ENCODE measurements at regions not wholly inside any gene's neighbourhood (a gene's known extent, or its start where the extent isn't known, plus 50 kb on each side); places are given as distances from the start of the nearest gene placed in this dataset.

DNA sequence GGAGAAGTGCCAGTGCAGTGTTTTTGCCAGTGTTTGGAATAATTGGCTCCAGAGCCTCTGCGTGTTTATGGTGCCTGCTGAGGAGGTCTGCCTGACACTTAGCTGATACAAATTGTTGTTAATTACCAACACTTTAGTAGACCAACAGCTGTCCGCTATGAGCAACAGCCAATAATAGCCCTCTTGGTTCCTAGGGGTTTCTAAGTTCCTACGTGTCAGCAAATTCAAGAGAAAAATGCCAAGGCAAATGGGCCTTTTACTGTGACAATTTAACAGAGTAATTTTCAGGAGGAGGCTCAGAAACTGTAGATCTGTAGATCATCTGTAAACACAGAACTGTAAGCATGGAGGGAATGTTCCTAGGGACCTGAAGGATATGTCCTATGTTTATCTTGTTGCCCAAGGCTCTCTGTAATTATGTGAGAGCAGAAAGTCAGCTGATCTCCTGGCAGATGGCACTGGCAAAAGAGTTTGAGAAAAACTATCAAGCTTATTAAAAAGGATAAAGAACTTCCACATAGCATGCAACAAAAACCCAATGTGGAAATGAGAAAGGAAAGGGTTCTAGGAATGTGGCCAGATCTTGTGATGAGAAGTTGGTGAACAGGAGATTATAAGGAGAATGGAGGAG lies 157.7 kb downstream of the GJA1 start:
- FAIRE-seq (no peak), ATAC-seq (no peak), DNase-seq (ENCODE audit: extremely low read depth in 1 of 4, low spot score in 3 of 4) (no peak)
- CTCF ChIA-PET (ENCODE audit: low intra/inter-chr PET ratio): no interaction called here
- no peak overlapping the region for H3K9ac ChIP-seq (ENCODE audit: insufficient read depth in 1 of 2, low read depth in 2 of 2, low read length in 2 of 2)
- no peak overlapping the region for H2AFZ ChIP-seq (ENCODE audit: low read depth, low read length)
- H3K27me3 ChIP-seq (ENCODE audit: control insufficient read depth in 2 of 2, insufficient read depth in 2 of 2, low read length in 2 of 2): no peaks in the 10 kb centered on the region
- POLR2A ChIA-PET: interaction anchor here (0.6 kb wide), 1 partner anchor 1237 kb away, joined by 3 read pairs; no protein-coding TSS in a partner anchor
- H3K79me2 ChIP-seq (ENCODE audit: control insufficient read depth, insufficient read depth, low read length): no peaks in the 10 kb centered on the region
- H4K20me1 ChIP-seq (replicated peaks; ENCODE audit: control insufficient read depth, insufficient read depth, low read length): no peaks in the 10 kb centered on the region
- in situ Hi-C loops (cut with MboI): no loop called here
- no peaks in the 10 kb centered on the region for H3K4me1 ChIP-seq (replicated peaks in 1 of 2; ENCODE audit: control insufficient read depth in 2 of 2, insufficient read depth in 2 of 2, low read length in 2 of 2)
- no peaks in the 10 kb centered on the region for H3K9me3 ChIP-seq (replicated peaks; ENCODE audit: control insufficient read depth, insufficient read depth, low read depth, low read length)
- H3K36me3 ChIP-seq (ENCODE audit: control insufficient read depth, insufficient read depth, low read length): no peaks in the 10 kb centered on the region
- WGBS (ENCODE audit: insufficient coverage, low coverage, missing lambda C conversion rate): 2% methylated on average over 3 of the region's 3 CpGs
- intact Hi-C loops (cut with micrococcal nuclease): no loop called here
- no peaks in the 10 kb centered on the region for H3K9me1 ChIP-seq (ENCODE audit: control insufficient read depth, insufficient read depth, low read length)
- no peak overlapping the region for H3K27ac ChIP-seq (ENCODE audit: extremely low read depth, low read depth, low read length)
- no TSS peak for BruUV-seq (replicated peaks)
- no peak overlapping the region for H3K4me2 ChIP-seq (ENCODE audit: insufficient read depth, low read length)
- H3K4me3 ChIP-seq: no peak overlapping the region
- TF ChIP-seq ATF6 (CRISPR knock-in tag; IDR thresholded peaks at IDR 0.05) (no peak), ZNF395 (CRISPR knock-in tag; IDR thresholded peaks at IDR 0.05) (no peak), IRF9 (tag; IDR thresholded peaks at IDR 0.05) (no peak), CBFB (CRISPR knock-in tag; IDR thresholded peaks at IDR 0.05) (no peak), ZNF224 (CRISPR knock-in tag; IDR thresholded peaks at IDR 0.05) (no peak), U2AF1 (optimal IDR thresholded peaks at IDR 0.05; ENCODE audit: low read depth, low read length) (no peak), SAP30 (IDR thresholded peaks at IDR 0.05; ENCODE audit: borderline replicate concordance, insufficient read depth, low read depth, low read length, poor library complexity, severe bottlenecking) (no peak), IRF2 (CRISPR knock-in tag; IDR thresholded peaks at IDR 0.05) (no peak), CHCHD3 (CRISPR knock-in tag; IDR thresholded peaks at IDR 0.05) (no peak), ZNF778 (CRISPR knock-in tag; IDR thresholded peaks at IDR 0.05) (no peak), EZH2 (IDR thresholded peaks at IDR 0.05; ENCODE audit: borderline replicate concordance, low read depth, low read length) (no peak), CCAR2 (IDR thresholded peaks at IDR 0.05; ENCODE audit: low read depth, low read length) (no peak), PRPF4 (IDR thresholded peaks at IDR 0.05; ENCODE audit: insufficient read depth, low read depth, low read length, poor library complexity, severe bottlenecking) (no peak), ZNF57 (CRISPR knock-in tag; IDR thresholded peaks at IDR 0.05) (no peak), CREB1 (IDR thresholded peaks at IDR 0.05) (no peak), CREB1 (CRISPR knock-in tag; IDR thresholded peaks at IDR 0.05) (no peak)

Data from K562 (cell line).